ENCODE measurements at regions not wholly inside any gene's neighbourhood (a gene's known extent, or its start where the extent isn't known, plus 50 kb on each side); places are given as distances from the start of the nearest gene placed in this dataset.

DNA sequence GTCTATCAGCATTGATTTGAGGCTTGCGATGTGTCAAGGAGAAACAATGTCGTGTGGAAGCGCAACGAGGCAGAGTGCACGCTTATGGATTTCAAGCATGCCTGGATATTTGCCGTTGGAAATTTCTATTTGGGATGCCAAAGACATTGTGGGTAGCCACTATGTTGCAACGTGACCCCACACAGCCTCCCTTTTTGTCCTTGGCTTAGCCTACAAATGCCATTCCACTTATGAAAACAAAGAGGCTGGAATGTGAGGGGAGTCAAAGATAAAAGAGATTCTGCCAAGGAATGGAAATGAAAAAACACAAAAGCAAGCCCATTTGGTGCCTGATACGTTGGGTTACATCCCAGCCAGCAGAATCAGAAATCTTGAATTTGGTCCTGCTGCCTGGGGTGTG lies 721.2 kb downstream of the GALR1 start:
- TF ChIP-seq CTCF (IDR thresholded peaks at IDR 0.05) (no peak), POLR2A (IDR thresholded peaks at IDR 0.05) (no peak)
